Pancreas (tissue), 10 donors: ENCODE measurements at regions not wholly inside any gene's neighbourhood (a gene's known extent, or its start where the extent isn't known, plus 50 kb on each side); places are given as distances from the start of the nearest gene placed in this dataset.

Experiments
- ATAC-seq, 4 donors: fragments of 200-7000 bp; cut with Tn5 transposase; one replicate each; pipeline versions ENCODE4 v1.8.0 to v1.9.1; 2020; ENCODE audit warnings: mild to moderate bottlenecking in 4 of 4, moderate library complexity in 4 of 4
- DNase-seq, 6 donors: peaks; one replicate each; pipeline ENCODE4 v3.0.0-alpha.2; 2020
- FAIRE-seq: peaks from 2 replicates; lab custom pipeline; 2012; peaks lifted over from hg19 to GRCh38; lab: Jason Lieb, UNC
- H3K27ac ChIP-seq, 4 donors: fragments of 200-600 bp; sonication (generic); 1 replicate in 3 of 4; 2 replicates in 1 of 4; pipeline versions ENCODE4 v1.5.0 to v1.8.0; 2020
- H3K27me3 ChIP-seq, 4 donors: fragments of 200-600 bp; one replicate each; pipeline ENCODE4 v1.8.0; 2021
- H3K36me3 ChIP-seq, 3 donors: fragments of 200-600 bp; sonication (generic) in 1 of 3; one replicate each; pipeline versions ENCODE4 v1.5.0 to v1.8.0; 2020 to 2021
- H3K4me1 ChIP-seq, 3 donors: fragments of 200-600 bp; one replicate each; pipeline ENCODE4 v1.8.0; 2021
- H3K4me3 ChIP-seq, 4 donors: fragments of 200-600 bp; sonication (generic) in 2 of 4; one replicate each; pipeline versions ENCODE4 v1.5.0 to v1.8.0; 2020 to 2021
- H3K9me3 ChIP-seq, 4 donors: fragments of 200-600 bp; one replicate each; pipeline ENCODE4 v1.8.0; 2021
- CTCF ChIP-seq, 4 donors: fragments of 200-600 bp; sonication (generic) in 3 of 4; IDR thresholded peaks; one replicate each; pipeline versions ENCODE4 v1.5.0 to v1.8.0; 2021; ENCODE audit warnings: antibody characterized with exemption in 4 of 4
- WGBS, 2 donors: extraction: QIAGEN DNeasy Blood & Tissue Kit; methylation state at CpG; one replicate each; pipeline ENCODE4 v1.1.7; 2013; 5-methylcytosine and 5-hydroxymethylcytosine counted together
- intact Hi-C, 3 donors: fragments of 100-400 bp; cut with DNase I; formaldehyde crosslinking; loops; one replicate each; pipeline versions ENCODE4 v1.11.1 to v1.14.2; 2022
- donor health status: healthy with polysubstance abuse.
- donor health status: DM: no; HTN: no; CAD: no; lungs with moderate emphysema.
- donor health status: DM: no; HTN: no; CAD: no.
- donor health status: control.
- donor health status: control.
- donor health status: Bipolar disorder and iron deficiency.
- donor health status: DM: yes; HTN: yes; CAD: no.
- donor health status: DM: no; HTN: no; CAD: no.
- donor health status: DM: no; HTN: no; CAD: no.
- donor health status: DM: yes; HTN: yes; CAD: no.

- no peaks in the 10 kb centered on the region for H3K36me3 ChIP-seq
- H3K9me3 ChIP-seq = no peaks in the 10 kb centered on the region
- no peak for TF ChIP-seq CTCF (IDR thresholded peaks at IDR 0.05)
- intact Hi-C loops = no loop called here
- WGBS, 2 donors = 54 to 55% methylated on average over 4 of the region's 4 CpGs
- ATAC-seq = no peak
- FAIRE-seq = no peak
- H3K4me1 ChIP-seq = no peaks in the 10 kb centered on the region
- DNase-seq = no peak
- no peak overlapping the region for H3K27ac ChIP-seq
- no peaks in the 10 kb centered on the region for H3K27me3 ChIP-seq
- no peak overlapping the region for H3K4me3 ChIP-seq
Measured at GRCh38 chr5:125291447-125291846, 545.0 kb upstream of the ZNF608 start.

- no peaks in the 10 kb centered on the region for H3K27me3 ChIP-seq
- DNase-seq (no peak), FAIRE-seq (no peak), ATAC-seq (no peak)
- H3K4me1 ChIP-seq = no peaks in the 10 kb centered on the region
- intact Hi-C loops = no loop called here
- H3K9me3 ChIP-seq = no peaks in the 10 kb centered on the region
- no peak for TF ChIP-seq CTCF (IDR thresholded peaks at IDR 0.05)
- 93 to 100% methylated on average over 1 of the region's 1 CpG for whole genome bisulfite sequencing, 2 donors
- H3K36me3 ChIP-seq = no peaks in the 10 kb centered on the region
- no peak overlapping the region for H3K27ac ChIP-seq
- no peak overlapping the region for H3K4me3 ChIP-seq
Measured at GRCh38 chr5:125293223-125293622, 546.8 kb upstream of the ZNF608 start.

- DNase-seq (no peak), ATAC-seq (no peak), FAIRE-seq (no peak)
- Histone ChIP-seq H3K4me1 (no peaks in the 10 kb centered on the region), H3K27ac (no peak overlapping the region), H3K27me3 (no peaks in the 10 kb centered on the region), H3K36me3 (no peaks in the 10 kb centered on the region), H3K4me3 (no peak overlapping the region), H3K9me3 (no peaks in the 10 kb centered on the region)
- 85 to 86% methylated on average over 4 of the region's 4 CpGs for WGBS, 2 donors
- TF ChIP-seq CTCF (IDR thresholded peaks at IDR 0.05) = no peak
- intact Hi-C loops = no loop called here
Measured at GRCh38 chr5:125293726-125294125, 547.3 kb upstream of the ZNF608 start.

- no peaks in the 10 kb centered on the region for H3K4me1 ChIP-seq
- FAIRE-seq (no peak), DNase-seq (no peak), ATAC-seq (no peak)
- 81 to 82% methylated on average over 2 of the region's 2 CpGs for WGBS, 2 donors
- no peaks in the 10 kb centered on the region for H3K36me3 ChIP-seq
- TF ChIP-seq CTCF (IDR thresholded peaks at IDR 0.05) = no peak
- intact Hi-C loops = no loop called here
- H3K27me3 ChIP-seq = no peaks in the 10 kb centered on the region
- no peaks in the 10 kb centered on the region for H3K9me3 ChIP-seq
- H3K4me3 ChIP-seq = no peak overlapping the region
- H3K27ac ChIP-seq = no peak overlapping the region
Measured at GRCh38 chr5:125294844-125295243, 548.4 kb upstream of the ZNF608 start.

- Histone ChIP-seq H3K9me3 (no peaks in the 10 kb centered on the region), H3K36me3 (no peaks in the 10 kb centered on the region), H3K4me3 (no peak overlapping the region), H3K4me1 (no peaks in the 10 kb centered on the region), H3K27me3 (no peaks in the 10 kb centered on the region), H3K27ac (no peak overlapping the region)
- TF ChIP-seq CTCF (IDR thresholded peaks at IDR 0.05) = no peak
- no peak for DNase-seq
- ATAC-seq = no peak
- 73 to 78% methylated on average over 4 of the region's 4 CpGs for WGBS, 2 donors
- no peak for FAIRE-seq
- intact Hi-C loops = no loop called here
Measured at GRCh38 chr5:125295405-125295872, 549.0 kb upstream of the ZNF608 start.
